ENCODE measurements at regions not wholly inside any gene's neighbourhood (a gene's known extent, or its start where the extent isn't known, plus 50 kb on each side); places are given as distances from the start of the nearest gene placed in this dataset.

- no peak for TF ChIP-seq POLR2A (IDR thresholded peaks at IDR 0.05; ENCODE audit: low read length)
- no peak for TF ChIP-seq GATA1 (IDR thresholded peaks at IDR 0.05; ENCODE audit: low read depth, low read length)
These were observed 129.0 kb downstream of the CEP57L1 start for GRCh38 chr6:109224107-109224875.
